Osteocyte (in vitro differentiated cells): ENCODE measurements at regions not wholly inside any gene's neighbourhood (a gene's known extent, or its start where the extent isn't known, plus 50 kb on each side); places are given as distances from the start of the nearest gene placed in this dataset.

ENCODE experiments used
- DNase-seq: peaks from one replicate; pipeline ENCODE4 v3.0.0; 2021; ENCODE audit warnings: mixed read lengths; ENCODE audit not compliant: unreplicated experiment; ENCODE audit errors: extremely low spot score
- H3K27ac Mint-ChIP-seq: one replicate; pipeline ENCODE4 v1.8.0; 2021; ENCODE audit warnings: mild to moderate bottlenecking, mixed read lengths; ENCODE audit not compliant: unreplicated experiment
- H3K27me3 Mint-ChIP-seq: one replicate; pipeline ENCODE4 v1.8.0; 2021; ENCODE audit warnings: mixed read lengths; ENCODE audit not compliant: unreplicated experiment
- H3K36me3 Mint-ChIP-seq: one replicate; pipeline ENCODE4 v1.8.0; 2021; ENCODE audit warnings: mixed read lengths; ENCODE audit not compliant: unreplicated experiment
- H3K4me1 Mint-ChIP-seq: one replicate; pipeline ENCODE4 v1.8.0; 2021; ENCODE audit warnings: mixed read lengths; ENCODE audit not compliant: unreplicated experiment
- H3K4me3 Mint-ChIP-seq: one replicate; pipeline ENCODE4 v1.8.0; 2021; ENCODE audit warnings: mild to moderate bottlenecking, moderate library complexity, mixed read lengths; ENCODE audit not compliant: unreplicated experiment
- H3K9me3 Mint-ChIP-seq: one replicate; pipeline ENCODE4 v1.8.0; 2021; ENCODE audit warnings: mixed read lengths; ENCODE audit not compliant: unreplicated experiment
- TF ChIP-seq, protein P1 (sequence below): fragments of 200-600 bp; sonication (generic); IDR thresholded peaks from 2 replicates; pipeline ENCODE4 v1.5.0; 2021; ENCODE audit warnings: antibody characterized with exemption, mild to moderate bottlenecking, moderate library complexity

DNA sequence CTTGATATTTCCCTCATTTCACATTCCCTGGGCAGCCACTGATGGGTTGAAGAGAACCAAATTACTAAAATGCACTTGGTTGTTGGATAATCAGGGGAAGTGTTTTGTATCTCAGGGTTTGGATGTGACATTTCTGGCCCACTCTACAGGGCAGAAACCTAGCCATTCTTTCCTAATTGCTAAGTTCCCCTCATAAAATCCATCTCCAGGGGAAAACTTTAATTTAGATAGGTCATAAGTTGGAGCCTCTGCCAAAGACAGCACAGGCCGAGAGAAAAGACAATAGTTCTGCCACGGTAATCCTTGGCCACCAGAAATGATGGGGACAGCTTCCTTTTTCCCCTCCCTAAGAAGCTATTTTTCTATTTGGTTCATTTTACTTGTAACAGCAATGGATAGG lies 192.7 kb upstream of the C1QTNF7 start:
- Mint-ChIP-seq H3K36me3 (no peaks in the 10 kb centered on the region), H3K4me1 (peaks cover 43% of the 10 kb centered on the region)
- TF ChIP-seq, protein P1, sequence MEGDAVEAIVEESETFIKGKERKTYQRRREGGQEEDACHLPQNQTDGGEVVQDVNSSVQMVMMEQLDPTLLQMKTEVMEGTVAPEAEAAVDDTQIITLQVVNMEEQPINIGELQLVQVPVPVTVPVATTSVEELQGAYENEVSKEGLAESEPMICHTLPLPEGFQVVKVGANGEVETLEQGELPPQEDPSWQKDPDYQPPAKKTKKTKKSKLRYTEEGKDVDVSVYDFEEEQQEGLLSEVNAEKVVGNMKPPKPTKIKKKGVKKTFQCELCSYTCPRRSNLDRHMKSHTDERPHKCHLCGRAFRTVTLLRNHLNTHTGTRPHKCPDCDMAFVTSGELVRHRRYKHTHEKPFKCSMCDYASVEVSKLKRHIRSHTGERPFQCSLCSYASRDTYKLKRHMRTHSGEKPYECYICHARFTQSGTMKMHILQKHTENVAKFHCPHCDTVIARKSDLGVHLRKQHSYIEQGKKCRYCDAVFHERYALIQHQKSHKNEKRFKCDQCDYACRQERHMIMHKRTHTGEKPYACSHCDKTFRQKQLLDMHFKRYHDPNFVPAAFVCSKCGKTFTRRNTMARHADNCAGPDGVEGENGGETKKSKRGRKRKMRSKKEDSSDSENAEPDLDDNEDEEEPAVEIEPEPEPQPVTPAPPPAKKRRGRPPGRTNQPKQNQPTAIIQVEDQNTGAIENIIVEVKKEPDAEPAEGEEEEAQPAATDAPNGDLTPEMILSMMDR = no peak

DNA sequence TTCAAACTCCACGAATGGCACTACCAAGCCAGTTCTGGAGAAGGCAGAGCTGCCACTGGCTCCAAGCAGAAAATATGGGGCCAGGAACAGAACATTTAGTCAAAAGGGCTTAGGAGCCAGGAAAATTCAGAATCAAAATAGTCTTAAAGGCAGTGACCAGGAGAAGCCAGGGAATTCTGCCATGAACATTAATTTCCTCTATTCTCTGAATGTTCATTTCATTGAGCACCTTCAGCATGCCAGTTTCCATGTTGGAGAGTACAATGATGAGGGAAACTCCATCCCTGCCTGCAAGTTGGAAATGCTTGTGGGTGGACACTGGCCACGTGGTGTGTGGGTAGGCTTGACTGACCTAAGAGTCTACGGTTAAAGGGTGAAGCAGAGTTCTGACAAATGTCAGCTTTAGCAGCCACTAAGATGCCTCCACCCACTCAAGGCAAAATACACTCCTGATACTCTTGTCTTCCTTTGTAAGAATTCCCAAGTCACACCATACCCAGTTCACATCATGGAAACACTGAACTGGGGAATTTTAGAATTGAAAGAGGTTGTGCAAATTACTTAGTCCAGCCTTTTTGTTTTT lies 190.1 kb upstream of the C1QTNF7 start:
- TF ChIP-seq, protein P1 = no peak
- no peaks in the 10 kb centered on the region for H3K36me3 Mint-ChIP-seq
- H3K9me3 Mint-ChIP-seq = no peaks in the 10 kb centered on the region
- peaks cover 2% of the 10 kb centered on the region for H3K27me3 Mint-ChIP-seq
- peaks cover 32% of the 10 kb centered on the region for H3K4me1 Mint-ChIP-seq
- no peak overlapping the region for H3K4me3 Mint-ChIP-seq
- DNase-seq = no peak
- H3K27ac Mint-ChIP-seq = no peak overlapping the region

More for the DNA sequence above, 192.7 kb upstream of the C1QTNF7 start:
- H3K27ac Mint-ChIP-seq = no peak overlapping the region
- peaks cover 2% of the 10 kb centered on the region for H3K27me3 Mint-ChIP-seq
- no peak overlapping the region for H3K4me3 Mint-ChIP-seq
- H3K9me3 Mint-ChIP-seq = no peaks in the 10 kb centered on the region
- no peak for DNase-seq

DNA sequence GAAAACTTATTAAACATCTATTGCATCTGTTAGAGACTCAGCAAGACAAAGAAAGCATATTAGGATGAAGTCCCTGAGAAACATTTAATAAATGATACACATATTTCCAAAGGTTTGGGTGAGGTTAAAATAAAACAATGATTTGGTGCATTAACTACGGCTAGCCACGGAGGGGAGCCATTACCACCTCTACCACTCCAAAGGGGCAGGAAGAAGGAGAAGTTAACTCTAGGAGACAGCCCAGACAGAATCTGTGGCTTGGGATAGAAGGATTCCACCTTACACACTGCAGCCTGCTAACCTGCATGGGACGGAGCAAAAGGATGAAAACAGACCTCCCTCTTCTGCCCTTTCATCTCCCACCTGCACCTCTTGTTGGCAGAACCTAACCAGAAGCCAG lies 189.1 kb upstream of the C1QTNF7 start:
- no peak overlapping the region for H3K27ac Mint-ChIP-seq
- no peak for DNase-seq
- H3K36me3 Mint-ChIP-seq = no peaks in the 10 kb centered on the region
- TF ChIP-seq, protein P1 = peak; percentile 76
- H3K9me3 Mint-ChIP-seq = no peaks in the 10 kb centered on the region
- H3K4me1 Mint-ChIP-seq = peaks cover 22% of the 10 kb centered on the region
- no peak overlapping the region for H3K4me3 Mint-ChIP-seq
- H3K27me3 Mint-ChIP-seq = peaks cover 2% of the 10 kb centered on the region

DNA sequence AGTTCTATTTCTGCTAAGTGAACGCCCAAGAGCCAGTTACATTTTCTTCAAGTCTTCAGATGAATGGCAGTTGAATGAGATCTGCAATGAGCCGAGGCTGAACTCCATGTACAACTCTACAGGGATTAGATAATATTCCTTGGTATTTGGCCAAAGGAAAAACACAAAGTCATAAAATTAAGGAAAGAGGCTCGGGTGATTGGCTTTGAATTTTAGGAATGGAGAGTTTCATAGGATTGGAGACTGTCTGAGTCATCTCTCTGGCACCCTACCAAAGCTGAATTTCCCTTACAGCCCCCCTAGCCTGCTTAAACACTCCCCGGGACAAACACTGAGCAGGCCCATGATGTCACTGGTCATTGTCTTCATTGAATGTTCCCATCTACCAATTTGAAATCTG lies 188.0 kb upstream of the C1QTNF7 start:
- peaks cover 2% of the 10 kb centered on the region for H3K27me3 Mint-ChIP-seq
- H3K9me3 Mint-ChIP-seq = no peaks in the 10 kb centered on the region
- no peak overlapping the region for H3K27ac Mint-ChIP-seq
- no peak for DNase-seq
- TF ChIP-seq, protein P1 = no peak
- no peaks in the 10 kb centered on the region for H3K36me3 Mint-ChIP-seq
- H3K4me1 Mint-ChIP-seq = peaks cover 11% of the 10 kb centered on the region
- no peak overlapping the region for H3K4me3 Mint-ChIP-seq

DNA sequence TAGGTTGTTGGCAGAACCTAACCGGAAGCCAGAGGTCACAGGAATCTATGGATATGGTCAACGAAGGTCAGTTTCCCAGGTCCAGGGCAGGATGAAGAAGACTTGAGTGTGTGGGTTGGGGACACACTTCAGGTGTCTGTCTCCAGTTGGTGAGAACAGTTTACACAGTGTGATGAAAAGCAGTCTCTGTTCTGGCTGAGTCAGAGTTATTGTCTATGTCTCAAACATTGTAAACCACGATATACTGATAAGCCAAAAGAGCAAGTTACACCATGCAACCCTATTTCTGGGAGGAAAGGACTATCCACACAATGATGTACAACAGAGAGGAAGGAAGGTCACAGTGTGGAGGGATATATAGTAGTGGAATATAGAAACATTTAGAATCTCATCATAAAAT lies 187.1 kb upstream of the C1QTNF7 start:
- Mint-ChIP-seq H3K27me3 (peaks cover 2% of the 10 kb centered on the region), H3K4me3 (no peak overlapping the region), H3K9me3 (no peaks in the 10 kb centered on the region), H3K27ac (no peak overlapping the region), H3K36me3 (no peaks in the 10 kb centered on the region), H3K4me1 (peaks cover 7% of the 10 kb centered on the region)
- TF ChIP-seq, protein P1 = no peak
- no peak for DNase-seq
